ENCODE measurements at regions not wholly inside any gene's neighbourhood (a gene's known extent, or its start where the extent isn't known, plus 50 kb on each side); places are given as distances from the start of the nearest gene placed in this dataset.

DNA sequence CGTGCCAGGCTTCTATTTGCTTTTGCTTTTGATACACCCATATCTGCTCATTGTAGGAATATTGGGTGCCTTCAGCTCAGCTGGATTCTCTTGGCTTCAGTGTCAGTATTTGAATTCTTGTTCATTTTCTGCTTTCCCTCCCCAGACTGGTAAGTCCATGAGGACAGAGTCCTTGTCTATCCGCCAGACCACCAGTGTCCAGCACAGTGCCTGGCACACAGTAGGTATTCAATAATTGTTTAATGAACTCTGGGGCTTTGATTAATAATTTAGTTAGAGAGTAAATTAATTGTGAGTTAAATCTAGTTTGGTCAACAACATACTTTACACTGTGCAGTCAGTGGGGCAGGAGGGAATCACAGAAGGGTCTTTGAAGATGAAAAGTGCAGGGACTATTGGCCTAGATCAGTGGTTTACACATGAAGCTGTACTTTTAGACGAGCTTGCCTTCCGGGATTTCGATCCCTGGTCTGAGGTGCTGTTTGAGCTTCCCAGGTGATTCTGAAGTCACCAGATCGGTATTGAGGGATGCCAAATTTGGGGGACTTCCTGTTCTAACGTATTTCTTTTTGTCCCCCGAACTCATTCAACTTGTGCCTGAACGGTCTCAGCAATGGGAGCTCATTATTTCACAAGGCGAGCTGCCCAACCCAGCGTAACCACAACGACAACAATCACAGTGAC is 119.1 kb upstream of the JUN start:
- peak overlapping the region; percentile 50 for H3K9ac ChIP-seq (ENCODE audit: low read length)
- H3K23ac ChIP-seq (ENCODE audit: low read length): no peak overlapping the region
- H3K4me1 ChIP-seq (ENCODE audit: control insufficient read depth in 1 of 2, insufficient read depth in 2 of 2, low read length in 2 of 2): peaks cover 6 to 9% of the 10 kb centered on the region in 2 experiments
- H3K4ac ChIP-seq (ENCODE audit: low read depth, low read length): no peak overlapping the region
- H2AFZ ChIP-seq (ENCODE audit: insufficient read depth, low read length, poor library complexity): peak overlapping the region; percentile 68
- peak overlapping the region; percentile 69 for H3K18ac ChIP-seq (ENCODE audit: low read length)
- peak overlapping the region; percentile 86 for H3K27ac ChIP-seq (ENCODE audit: low read depth, low read length)
- H3K27me3 ChIP-seq (ENCODE audit: insufficient read depth, low read length): no peaks in the 10 kb centered on the region
- peak overlapping the region; percentile 84 for H3K4me2 ChIP-seq (ENCODE audit: low read length)
- H3K79me1 ChIP-seq (ENCODE audit: low read length): peaks cover 11% of the 10 kb centered on the region
- H4K12ac ChIP-seq (ENCODE audit: low read depth, low read length): peak overlapping the region; percentile 67
- no peak for DNase-seq
- H3K14ac ChIP-seq (ENCODE audit: low read length): peak overlapping the region; percentile 60
- H2BK5ac ChIP-seq (ENCODE audit: low read depth, low read length, poor library complexity): no peak overlapping the region
- no peak overlapping the region for H2AK5ac ChIP-seq (ENCODE audit: low read length)
- peaks cover 3% of the 10 kb centered on the region for H3K79me2 ChIP-seq (ENCODE audit: control insufficient read depth, insufficient read depth, low read length, poor library complexity)
- H3K36me3 ChIP-seq (ENCODE audit: control insufficient read depth in 1 of 2, insufficient read depth in 2 of 2, low read length in 2 of 2): no peaks in the 10 kb centered on the region
- no CpG with 5 or more reads among the region's 12 CpGs for WGBS (ENCODE audit: extremely low coverage, insufficient coverage, insufficient read length)
- H3K9me3 ChIP-seq (ENCODE audit: insufficient read depth, low read depth, low read length): no peaks in the 10 kb centered on the region
- peak overlapping the region; percentile 84 for H2BK120ac ChIP-seq (ENCODE audit: insufficient read depth, low read length, poor library complexity)
- peak overlapping the region; percentile 55 for H2BK12ac ChIP-seq (ENCODE audit: low read length)
- H4K8ac ChIP-seq (ENCODE audit: low read depth, low read length): peak overlapping the region; percentile 89
- peak overlapping the region; percentile 88 for H4K91ac ChIP-seq (ENCODE audit: low read depth, low read length)
- H3K4me3 ChIP-seq (ENCODE audit: low read depth, low read length): peak overlapping the region; percentile 72

DNA sequence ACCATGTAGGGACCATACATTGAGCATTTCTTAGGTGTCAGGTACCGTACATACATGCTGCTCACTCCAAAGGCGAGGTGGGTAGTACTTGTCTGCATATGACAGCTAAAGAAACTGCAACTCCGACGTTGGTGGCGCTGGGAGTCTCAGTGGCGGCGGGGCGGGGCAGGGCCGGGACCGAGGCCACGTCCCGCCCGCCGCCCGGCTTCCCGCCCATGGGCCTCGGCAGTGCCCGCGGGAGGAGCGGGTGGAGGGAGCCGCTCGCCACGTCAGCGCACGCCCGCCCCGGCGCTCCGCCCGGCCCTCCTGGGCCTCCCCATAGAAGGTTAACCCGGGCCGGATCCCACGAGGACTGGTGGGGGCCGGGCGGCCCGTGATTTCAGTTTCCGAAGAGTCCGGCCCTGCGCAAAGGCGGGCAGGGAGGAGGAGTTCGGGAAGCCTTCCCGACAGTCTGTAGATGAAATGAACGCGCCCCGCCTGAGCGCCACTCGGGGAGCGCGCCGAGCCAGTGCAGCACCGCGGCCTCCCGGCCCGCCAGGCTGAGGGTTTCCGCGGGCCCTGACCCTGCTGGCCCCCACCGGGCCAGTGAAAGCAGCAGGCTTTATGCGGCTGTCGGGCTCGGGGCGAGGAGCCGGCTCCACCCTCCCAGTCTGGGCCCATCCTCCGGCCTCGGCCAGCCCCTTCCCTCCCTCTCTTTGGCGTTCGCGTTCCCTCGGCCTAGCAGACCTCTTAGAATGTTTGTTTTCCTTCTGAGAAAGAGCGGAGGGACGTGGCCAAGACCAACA is 119.9 kb upstream of the JUN start:
- peaks cover 6 to 9% of the 10 kb centered on the region in 2 experiments for H3K4me1 ChIP-seq (ENCODE audit: control insufficient read depth in 1 of 2, insufficient read depth in 2 of 2, low read length in 2 of 2)
- H3K27me3 ChIP-seq (ENCODE audit: insufficient read depth, low read length): no peaks in the 10 kb centered on the region
- no peak overlapping the region for H3K23ac ChIP-seq (ENCODE audit: low read length)
- H3K4me3 ChIP-seq (ENCODE audit: low read depth, low read length): peak overlapping the region; percentile 72
- no CpG with 5 or more reads among the region's 70 CpGs for WGBS (ENCODE audit: extremely low coverage, insufficient coverage, insufficient read length)
- H3K9ac ChIP-seq (ENCODE audit: low read length): peak overlapping the region; percentile 86
- H3K36me3 ChIP-seq (ENCODE audit: control insufficient read depth in 1 of 2, insufficient read depth in 2 of 2, low read length in 2 of 2): no peaks in the 10 kb centered on the region
- H3K4me2 ChIP-seq (ENCODE audit: low read length): peak overlapping the region; percentile 84
- H3K79me2 ChIP-seq (ENCODE audit: control insufficient read depth, insufficient read depth, low read length, poor library complexity): peaks cover 3% of the 10 kb centered on the region
- no peak overlapping the region for H2AK5ac ChIP-seq (ENCODE audit: low read length)
- peak; percentile 85 to 88 for DNase-seq
- H3K14ac ChIP-seq (ENCODE audit: low read length): peak overlapping the region; percentile 60
- H4K12ac ChIP-seq (ENCODE audit: low read depth, low read length): peak overlapping the region; percentile 79
- peak overlapping the region; percentile 89 for H4K8ac ChIP-seq (ENCODE audit: low read depth, low read length)
- peak overlapping the region; percentile 76 for H3K18ac ChIP-seq (ENCODE audit: low read length)
- H2BK12ac ChIP-seq (ENCODE audit: low read length): peak overlapping the region; percentile 55
- peak overlapping the region; percentile 88 for H4K91ac ChIP-seq (ENCODE audit: low read depth, low read length)
- peak overlapping the region; percentile 68 for H2AFZ ChIP-seq (ENCODE audit: insufficient read depth, low read length, poor library complexity)
- H3K9me3 ChIP-seq (ENCODE audit: insufficient read depth, low read depth, low read length): no peaks in the 10 kb centered on the region
- peaks cover 11% of the 10 kb centered on the region for H3K79me1 ChIP-seq (ENCODE audit: low read length)
- H3K4ac ChIP-seq (ENCODE audit: low read depth, low read length): peak overlapping the region; percentile 50
- H2BK120ac ChIP-seq (ENCODE audit: insufficient read depth, low read length, poor library complexity): peak overlapping the region; percentile 84
- H2BK5ac ChIP-seq (ENCODE audit: low read depth, low read length, poor library complexity): peak overlapping the region; percentile 49
- H3K27ac ChIP-seq (ENCODE audit: low read depth, low read length): peak overlapping the region; percentile 86

GRCh38 chr1:58904299-58905125 is 120.7 kb upstream of the JUN start:
- WGBS (ENCODE audit: extremely low coverage, insufficient coverage, insufficient read length): no CpG with 5 or more reads among the region's 8 CpGs
- Histone ChIP-seq H3K4me1 (ENCODE audit: control insufficient read depth in 1 of 2, insufficient read depth in 2 of 2, low read length in 2 of 2) (peaks cover 0 to 5% of the 10 kb centered on the region in 2 experiments), H3K9ac (ENCODE audit: low read length) (no peak overlapping the region), H4K12ac (ENCODE audit: low read depth, low read length) (peak overlapping the region; percentile 79), H3K4me3 (ENCODE audit: low read depth, low read length) (peak overlapping the region; percentile 72), H3K14ac (ENCODE audit: low read length) (peak overlapping the region; percentile 60), H4K8ac (ENCODE audit: low read depth, low read length) (peak overlapping the region; percentile 89), H3K79me1 (ENCODE audit: low read length) (peaks cover 10% of the 10 kb centered on the region), H4K91ac (ENCODE audit: low read depth, low read length) (peak overlapping the region; percentile 88), H3K79me2 (ENCODE audit: control insufficient read depth, insufficient read depth, low read length, poor library complexity) (peaks cover 3% of the 10 kb centered on the region), H3K23ac (ENCODE audit: low read length) (no peak overlapping the region), H3K18ac (ENCODE audit: low read length) (peak overlapping the region; percentile 76), H2AK5ac (ENCODE audit: low read length) (no peak overlapping the region), H3K4me2 (ENCODE audit: low read length) (peak overlapping the region; percentile 84), H3K27me3 (ENCODE audit: insufficient read depth, low read length) (no peaks in the 10 kb centered on the region), H3K4ac (ENCODE audit: low read depth, low read length) (no peak overlapping the region), H3K36me3 (ENCODE audit: control insufficient read depth in 1 of 2, insufficient read depth in 2 of 2, low read length in 2 of 2) (no peaks in the 10 kb centered on the region), H2AFZ (ENCODE audit: insufficient read depth, low read length, poor library complexity) (peak overlapping the region; percentile 68), H3K27ac (ENCODE audit: low read depth, low read length) (peak overlapping the region; percentile 86), H2BK5ac (ENCODE audit: low read depth, low read length, poor library complexity) (peak overlapping the region; percentile 49), H3K9me3 (ENCODE audit: insufficient read depth, low read depth, low read length) (no peaks in the 10 kb centered on the region), H2BK120ac (ENCODE audit: insufficient read depth, low read length, poor library complexity) (peak overlapping the region; percentile 46), H2BK12ac (ENCODE audit: low read length) (peak overlapping the region; percentile 52)
- no peak for DNase-seq

DNA sequence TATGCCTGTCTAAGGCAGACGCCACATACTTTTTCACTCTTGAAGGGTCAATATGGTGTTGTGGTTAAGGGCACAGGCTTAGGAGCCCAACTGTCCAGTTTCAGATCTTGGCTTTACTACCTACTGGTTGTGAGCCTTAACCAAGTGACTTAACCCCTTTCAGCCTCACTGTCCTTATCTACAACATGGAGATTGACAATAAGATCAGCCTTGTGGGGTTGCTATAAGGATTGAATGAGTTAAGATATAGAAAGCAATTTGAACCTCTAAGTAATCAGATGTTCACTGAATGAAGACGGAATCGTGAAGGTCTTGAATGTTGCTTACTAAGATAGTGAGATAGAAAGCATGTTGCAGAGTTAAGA is 121.3 kb upstream of the JUN start:
- Histone ChIP-seq H3K14ac (ENCODE audit: low read length) (no peak overlapping the region), H3K36me3 (ENCODE audit: control insufficient read depth in 1 of 2, insufficient read depth in 2 of 2, low read length in 2 of 2) (no peaks in the 10 kb centered on the region), H3K4me3 (ENCODE audit: low read depth, low read length) (no peak overlapping the region), H3K9me3 (ENCODE audit: insufficient read depth, low read depth, low read length) (no peaks in the 10 kb centered on the region), H3K4ac (ENCODE audit: low read depth, low read length) (no peak overlapping the region), H2BK120ac (ENCODE audit: insufficient read depth, low read length, poor library complexity) (no peak overlapping the region), H3K27ac (ENCODE audit: low read depth, low read length) (no peak overlapping the region), H3K27me3 (ENCODE audit: insufficient read depth, low read length) (no peaks in the 10 kb centered on the region), H2AFZ (ENCODE audit: insufficient read depth, low read length, poor library complexity) (no peak overlapping the region), H4K91ac (ENCODE audit: low read depth, low read length) (no peak overlapping the region), H2BK12ac (ENCODE audit: low read length) (no peak overlapping the region), H2BK5ac (ENCODE audit: low read depth, low read length, poor library complexity) (no peak overlapping the region), H4K12ac (ENCODE audit: low read depth, low read length) (no peak overlapping the region), H3K18ac (ENCODE audit: low read length) (no peak overlapping the region), H3K79me2 (ENCODE audit: control insufficient read depth, insufficient read depth, low read length, poor library complexity) (peaks cover 3% of the 10 kb centered on the region), H2AK5ac (ENCODE audit: low read length) (no peak overlapping the region), H3K9ac (ENCODE audit: low read length) (no peak overlapping the region), H3K4me2 (ENCODE audit: low read length) (no peak overlapping the region), H3K4me1 (ENCODE audit: control insufficient read depth in 1 of 2, insufficient read depth in 2 of 2, low read length in 2 of 2) (peaks cover 0 to 5% of the 10 kb centered on the region in 2 experiments), H3K23ac (ENCODE audit: low read length) (no peak overlapping the region), H3K79me1 (ENCODE audit: low read length) (peaks cover 10% of the 10 kb centered on the region), H4K8ac (ENCODE audit: low read depth, low read length) (no peak overlapping the region)
- WGBS (ENCODE audit: extremely low coverage, insufficient coverage, insufficient read length): no CpG with 5 or more reads among the region's 3 CpGs
- no peak for DNase-seq

Measured in trophoblast cell (in vitro differentiated cells and primary cell).